Tibial nerve (tissue), 4 donors: ENCODE measurements at regions not wholly inside any gene's neighbourhood (a gene's known extent, or its start where the extent isn't known, plus 50 kb on each side); places are given as distances from the start of the nearest gene placed in this dataset.

Experiments used
- EP300 ChIP-seq, 2 donors: sonication (generic); formaldehyde crosslinking; IDR thresholded peaks; one replicate each; pipeline ENCODE4 v1.6.1; 2017; ENCODE audit warnings: antibody characterized with exemption in 2 of 2, mild to moderate bottlenecking in 1 of 2
- POLR2A ChIP-seq, 2 donors: fragments of 450-650 bp; IDR thresholded peaks; one replicate each; pipeline ENCODE4 v1.6.1; 2017; ENCODE audit warnings: antibody characterized with exemption in 2 of 2, mild to moderate bottlenecking in 2 of 2, moderate library complexity in 2 of 2
- TF ChIP-seq, protein P1 (sequence below), 5 experiments: fragments of 200-600 bp in 3 of 5; fragments of 450-650 bp in 2 of 5; sonication (generic) in 3 of 5; IDR thresholded peaks; one replicate each; pipeline ENCODE4 v1.5.1; 2016 to 2019; ENCODE audit warnings: antibody characterized with exemption in 5 of 5, mild to moderate bottlenecking in 3 of 5, moderate library complexity in 2 of 5

- TF ChIP-seq, protein P1, sequence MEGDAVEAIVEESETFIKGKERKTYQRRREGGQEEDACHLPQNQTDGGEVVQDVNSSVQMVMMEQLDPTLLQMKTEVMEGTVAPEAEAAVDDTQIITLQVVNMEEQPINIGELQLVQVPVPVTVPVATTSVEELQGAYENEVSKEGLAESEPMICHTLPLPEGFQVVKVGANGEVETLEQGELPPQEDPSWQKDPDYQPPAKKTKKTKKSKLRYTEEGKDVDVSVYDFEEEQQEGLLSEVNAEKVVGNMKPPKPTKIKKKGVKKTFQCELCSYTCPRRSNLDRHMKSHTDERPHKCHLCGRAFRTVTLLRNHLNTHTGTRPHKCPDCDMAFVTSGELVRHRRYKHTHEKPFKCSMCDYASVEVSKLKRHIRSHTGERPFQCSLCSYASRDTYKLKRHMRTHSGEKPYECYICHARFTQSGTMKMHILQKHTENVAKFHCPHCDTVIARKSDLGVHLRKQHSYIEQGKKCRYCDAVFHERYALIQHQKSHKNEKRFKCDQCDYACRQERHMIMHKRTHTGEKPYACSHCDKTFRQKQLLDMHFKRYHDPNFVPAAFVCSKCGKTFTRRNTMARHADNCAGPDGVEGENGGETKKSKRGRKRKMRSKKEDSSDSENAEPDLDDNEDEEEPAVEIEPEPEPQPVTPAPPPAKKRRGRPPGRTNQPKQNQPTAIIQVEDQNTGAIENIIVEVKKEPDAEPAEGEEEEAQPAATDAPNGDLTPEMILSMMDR (IDR thresholded peaks at IDR 0.05), result no peak
- TF ChIP-seq POLR2A (IDR thresholded peaks at IDR 0.05) (no peak), EP300 (IDR thresholded peaks at IDR 0.05) (no peak)
Measured at GRCh38 chr3:160049988-160050387, 61.4 kb downstream of the IL12A start.
